Renal cortical epithelial cell (primary cell): ENCODE measurements at regions not wholly inside any gene's neighbourhood (a gene's known extent, or its start where the extent isn't known, plus 50 kb on each side); places are given as distances from the start of the nearest gene placed in this dataset.
A peak's percentile ranks its signal among the peaks of the same experiment; 100 is the strongest.
"Not testable (repeated sequence)": the region's sequence is repeated elsewhere in the genome, so short reads cannot be mapped to it uniquely, and the experiment has no call there.

ENCODE experiments used
- DNase-seq: peaks from one replicate; pipeline ENCODE4 v3.0.0-alpha.2; 2011; ENCODE audit warnings: low read depth

DNA sequence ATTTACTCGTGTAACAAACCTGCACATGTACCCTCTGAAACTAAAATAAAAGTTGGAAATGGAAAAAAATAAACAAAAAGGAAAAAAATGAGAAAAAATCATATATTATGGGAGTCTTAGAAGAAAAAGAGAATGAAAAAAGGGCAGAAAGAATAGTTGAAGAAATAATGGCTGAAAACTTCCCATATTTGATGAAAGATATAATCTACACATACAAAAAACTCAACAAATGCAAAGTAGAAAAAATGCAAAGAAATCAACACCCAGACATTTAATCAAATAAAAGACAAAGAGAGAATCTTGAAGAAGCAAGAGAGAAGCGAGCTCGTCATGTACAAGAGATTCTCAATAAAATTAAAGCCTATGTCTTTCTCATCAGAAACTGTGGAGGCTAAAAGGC, 73.8 kb downstream of the SLC25A46 start:
- no peak for DNase-seq

DNA sequence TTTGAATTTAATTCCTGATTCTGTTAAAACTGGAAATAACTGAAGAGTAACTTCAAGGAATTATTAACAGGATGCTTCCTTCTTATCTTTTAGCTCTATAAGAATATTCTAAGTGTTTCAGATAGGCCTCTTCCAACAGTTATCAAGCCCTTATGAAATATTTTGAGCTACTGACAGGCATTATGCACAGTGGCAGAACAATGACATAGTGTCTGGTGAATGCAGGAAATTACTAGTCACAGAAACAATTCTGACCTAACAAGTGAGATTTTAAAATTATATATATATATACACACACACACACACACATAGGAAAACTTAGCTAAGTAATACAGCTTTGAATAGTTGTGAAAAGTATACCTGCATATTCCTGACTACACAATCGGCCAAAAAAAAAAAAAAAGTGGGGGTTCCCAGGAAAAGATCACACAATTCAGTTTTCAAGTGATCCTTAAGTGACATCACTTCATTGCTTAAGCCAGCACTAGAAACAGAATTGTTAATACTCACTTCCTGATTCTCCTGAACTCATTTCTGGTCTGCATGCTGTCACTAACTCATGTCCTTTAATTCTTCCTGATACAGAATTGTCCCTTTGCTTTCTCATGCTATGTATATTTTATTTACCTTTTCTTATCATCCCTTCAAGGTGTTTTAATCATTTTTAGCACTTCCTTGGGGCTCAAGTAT, 77.3 kb downstream of the SLC25A46 start:
- DNase-seq = peak; percentile 11

GRCh38 chr5:110817459-110817858, 78.7 kb downstream of the SLC25A46 start:
- peak; percentile 6 for DNase-seq

GRCh38 chr5:110823571-110823970, 84.8 kb downstream of the SLC25A46 start:
- DNase-seq = no peak

DNA sequence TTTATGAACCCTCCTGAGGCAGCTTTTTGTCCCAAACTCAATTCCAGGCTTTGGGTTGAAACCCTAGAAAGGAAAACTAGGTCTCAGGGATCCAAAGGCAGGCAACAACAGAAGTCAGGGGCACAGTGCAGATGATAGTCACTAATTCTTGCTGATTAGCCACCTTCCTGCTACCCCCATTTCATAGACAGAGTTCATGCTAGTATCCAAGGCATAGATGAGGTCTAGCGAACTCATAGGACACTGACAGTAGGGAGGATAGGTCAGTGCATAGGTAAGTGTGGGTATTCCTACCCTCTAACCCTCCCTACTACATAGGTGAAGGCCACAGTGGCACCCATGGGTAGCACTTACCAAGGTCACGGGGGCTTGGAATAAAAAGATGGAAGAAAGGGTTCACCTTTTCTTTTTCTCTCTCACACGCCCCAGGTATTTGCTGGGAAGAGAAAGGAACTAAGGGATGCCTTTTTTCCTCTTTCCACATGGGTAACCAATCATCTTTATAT, 86.2 kb downstream of the SLC25A46 start:
- DNase-seq = no peak

DNA sequence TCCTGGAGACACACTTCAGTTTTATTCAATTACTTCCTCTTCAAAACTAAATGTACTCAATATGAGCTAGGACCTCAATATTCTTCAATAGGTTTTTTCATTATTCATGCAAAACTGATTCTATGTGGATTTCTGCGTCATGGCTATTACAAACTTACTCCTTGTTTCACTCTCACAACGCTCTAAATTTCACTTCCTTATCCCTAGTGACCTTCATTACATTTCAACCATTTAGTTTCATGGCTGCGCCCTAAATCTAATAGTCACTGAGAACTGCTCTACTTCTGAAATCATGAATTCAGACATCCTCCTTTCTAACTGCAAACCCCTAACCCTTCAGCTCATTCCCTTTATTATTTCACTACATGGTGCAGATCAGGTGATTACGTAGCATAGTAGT, 93.9 kb downstream of the SLC25A46 start:
- no peak for DNase-seq

DNA sequence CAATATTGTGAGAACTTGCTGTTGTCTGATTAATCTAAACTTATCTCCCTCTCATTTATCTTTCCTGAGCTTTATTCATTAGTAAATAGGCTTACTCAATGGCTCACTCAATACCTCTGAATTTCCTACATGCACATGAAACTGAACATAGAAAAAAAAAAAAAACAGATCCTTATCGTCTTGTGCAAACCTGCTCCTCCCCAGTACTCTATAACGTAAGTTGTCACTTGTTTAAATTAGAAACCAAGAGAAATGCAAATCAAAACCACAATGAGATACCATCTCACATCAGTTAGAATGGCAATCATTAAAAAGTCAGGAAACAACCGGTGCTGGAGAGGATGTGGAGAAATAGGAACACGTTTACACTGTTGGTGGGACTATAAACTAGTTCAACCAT, 96.1 kb downstream of the SLC25A46 start:
- peak; percentile 36 for DNase-seq

DNA sequence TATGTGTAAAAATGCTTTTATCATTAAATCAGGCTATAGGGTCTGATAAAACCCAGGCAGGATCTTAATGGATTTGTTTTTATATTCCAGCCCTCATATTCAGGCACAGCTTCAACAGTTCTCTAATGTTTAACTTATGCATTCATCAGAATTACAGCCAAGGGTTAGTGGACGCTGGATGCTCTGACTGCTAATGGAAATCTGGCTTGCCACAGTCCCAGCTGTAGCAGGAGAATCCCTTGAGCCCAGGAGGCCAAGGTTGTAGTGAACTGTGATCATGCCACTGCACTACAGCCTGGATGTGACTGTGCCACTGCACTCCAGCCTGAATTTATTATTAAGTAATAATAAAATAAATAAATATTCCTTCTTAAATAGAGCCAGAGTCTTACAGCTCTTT, 98.0 kb downstream of the SLC25A46 start:
- DNase-seq = peak; percentile 47

GRCh38 chr5:110838357-110838756, 99.5 kb downstream of the SLC25A46 start:
- not testable (repeated sequence) for DNase-seq

DNA sequence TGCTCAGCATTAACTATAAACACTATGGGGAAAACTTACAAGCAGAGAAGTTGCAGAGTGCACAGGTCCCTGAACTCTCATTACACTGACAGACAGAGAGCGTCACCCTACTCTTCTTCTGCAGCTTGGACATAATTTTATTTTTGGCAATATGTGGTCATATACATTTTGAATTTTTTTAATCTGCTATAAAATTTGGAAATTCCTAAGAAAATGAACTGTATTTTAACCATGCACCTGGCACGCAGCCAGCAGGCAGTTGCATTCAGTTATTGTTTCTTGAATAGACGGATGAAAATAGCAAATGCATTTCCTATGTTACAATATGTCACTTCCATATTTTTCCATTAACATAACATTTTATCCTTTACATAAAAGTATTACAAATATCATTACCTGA, 100.2 kb downstream of the SLC25A46 start:
- no peak for DNase-seq

GRCh38 chr5:110840347-110840960, 101.6 kb downstream of the SLC25A46 start:
- DNase-seq = no peak

- DNase-seq = no peak
Measured at GRCh38 chr5:110841137-110841536, 102.3 kb downstream of the SLC25A46 start.

GRCh38 chr5:110842948-110843347, 104.1 kb downstream of the SLC25A46 start:
- no peak for DNase-seq

DNA sequence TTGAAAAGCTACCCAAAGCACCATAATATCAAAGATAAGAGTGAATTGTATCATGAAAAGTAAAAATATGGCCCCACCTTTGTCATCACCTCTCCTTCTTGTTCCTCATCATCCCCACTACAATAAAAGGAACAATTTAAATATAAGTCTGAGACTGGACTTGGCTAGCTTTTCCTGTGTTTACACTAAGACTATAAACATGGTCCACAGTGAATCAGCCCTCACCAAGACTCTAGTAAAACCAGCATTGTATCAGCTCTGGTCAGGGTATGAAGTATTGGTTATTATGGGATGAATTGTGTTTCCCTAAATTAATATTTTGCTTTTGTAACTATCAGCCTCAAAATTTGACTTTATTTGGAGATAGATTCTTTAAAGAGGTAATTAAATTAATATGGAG, 105.4 kb downstream of the SLC25A46 start:
- no peak for DNase-seq

GRCh38 chr5:110846398-110847001, 107.7 kb downstream of the SLC25A46 start:
- no peak for DNase-seq

GRCh38 chr5:110851357-110851756, 112.5 kb downstream of the SLC25A46 start:
- DNase-seq = peak; percentile 40

DNA sequence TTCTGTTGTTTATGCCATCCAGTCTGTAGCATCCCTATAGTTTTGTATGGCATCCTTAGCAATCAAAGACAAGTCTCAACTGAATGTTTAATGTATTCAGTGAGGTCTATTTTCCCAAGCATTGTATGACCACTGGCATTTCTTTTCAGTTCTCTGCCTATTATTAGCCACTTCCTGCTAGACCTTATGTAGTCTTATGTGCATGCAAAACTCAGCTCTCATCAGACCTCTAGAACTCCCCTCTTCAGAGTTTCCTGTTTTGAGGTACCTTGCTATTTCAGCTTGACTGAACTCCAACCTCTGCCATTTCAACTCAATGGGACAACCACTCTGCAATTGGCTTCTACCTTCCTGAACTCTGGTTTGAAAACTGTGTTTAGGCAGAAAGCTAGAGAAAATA, 113.2 kb downstream of the SLC25A46 start:
- peak; percentile 19 for DNase-seq

- DNase-seq = no peak
Measured at GRCh38 chr5:110852541-110852940, 113.7 kb downstream of the SLC25A46 start.

DNA sequence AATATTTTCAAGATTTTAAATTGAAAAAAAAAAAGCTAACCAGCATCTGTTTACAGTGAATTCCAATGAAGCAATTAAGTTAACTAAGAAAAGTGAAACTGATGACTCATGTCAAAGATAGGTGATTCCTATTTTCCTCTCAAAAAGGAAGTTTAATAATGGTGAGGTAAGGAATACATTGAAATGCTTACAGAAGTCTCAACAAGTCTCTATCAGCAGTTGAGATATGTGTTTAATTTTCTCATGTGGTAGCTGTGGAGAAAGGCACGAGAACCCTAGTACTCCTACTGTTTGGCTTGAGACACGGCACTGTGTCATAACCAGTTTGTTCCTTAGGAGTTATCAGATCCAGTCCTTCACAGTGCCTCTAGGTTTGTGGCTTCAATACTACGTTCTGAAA, 114.5 kb downstream of the SLC25A46 start:
- DNase-seq = peak; percentile 80

DNA sequence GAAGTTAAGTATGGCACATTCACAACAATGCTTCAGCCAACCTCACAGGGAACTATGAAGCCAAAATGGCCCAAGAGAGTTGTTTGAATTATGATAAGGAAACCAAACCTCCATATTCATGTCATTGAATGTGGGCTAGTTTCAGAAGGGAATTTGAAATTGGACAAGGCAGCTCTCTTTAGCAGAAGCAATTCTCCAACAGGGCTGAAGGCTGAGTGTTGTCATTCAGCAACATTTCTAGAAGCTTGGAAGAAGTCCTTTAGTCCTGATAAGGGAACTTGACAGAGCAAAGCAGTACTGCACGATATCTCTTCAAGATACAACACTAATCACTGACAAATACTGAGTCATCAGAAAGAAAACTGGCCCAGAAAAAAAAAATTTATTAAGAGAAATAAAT, 115.4 kb downstream of the SLC25A46 start:
- DNase-seq = no peak

GRCh38 chr5:110855961-110856360, 117.2 kb downstream of the SLC25A46 start:
- DNase-seq = no peak

GRCh38 chr5:110865400-110866094, 126.7 kb downstream of the SLC25A46 start:
- DNase-seq = peak; percentile 48

- no peak for DNase-seq
Measured at GRCh38 chr5:110869927-110870326, 131.1 kb downstream of the SLC25A46 start.
